ENCODE measurements at regions not wholly inside any gene's neighbourhood (a gene's known extent, or its start where the extent isn't known, plus 50 kb on each side); places are given as distances from the start of the nearest gene placed in this dataset.

DNA sequence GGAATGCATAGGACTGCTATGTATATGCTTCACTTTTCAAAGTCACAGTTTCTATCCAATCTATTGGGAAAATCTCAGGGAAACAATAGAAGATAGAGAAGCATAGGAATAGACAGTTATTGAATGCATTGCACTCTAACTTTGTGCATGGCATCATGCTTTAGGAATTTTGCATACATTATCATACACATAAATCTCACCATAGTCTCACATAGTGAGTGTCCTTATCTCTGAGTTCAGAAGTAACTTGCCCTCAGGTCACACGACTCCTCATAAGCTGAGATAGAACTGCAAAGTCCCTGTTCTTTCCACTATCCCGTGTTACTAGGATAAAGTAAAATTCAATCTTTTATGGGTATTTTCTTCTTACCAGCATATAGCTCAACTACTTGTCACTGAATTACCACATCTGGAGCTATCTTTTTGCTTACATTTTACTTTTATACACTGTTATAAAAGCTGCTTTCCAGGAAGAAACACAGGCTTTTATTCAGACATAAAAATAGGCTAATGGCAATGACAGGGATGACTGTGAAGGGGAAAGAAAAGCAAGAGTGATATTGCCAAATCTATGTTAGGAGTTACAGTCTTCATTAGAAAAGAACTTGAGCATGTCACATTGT lies 666.9 kb downstream of the XIRP2 start:
- intact Hi-C loops (cut with DNase I, micrococcal nuclease), result no loop called here
- CTCF ChIA-PET, result no interaction called here
- no peaks in the 10 kb centered on the region for H3K27me3 ChIP-seq (ENCODE audit: control insufficient read depth in 1 of 2, insufficient read depth in 2 of 2, low read length in 2 of 2)
- ATAC-seq (ENCODE audit: poor library complexity) (no peak), DNase-seq (no peak)
- Mint-ChIP-seq H3K36me3 (ENCODE audit: low read depth) (no peaks in the 10 kb centered on the region), H3K27ac (no peak overlapping the region), H3K4me3 (no peak overlapping the region), H3K4me1 (ENCODE audit: low read depth) (no peaks in the 10 kb centered on the region), H3K9me3 (no peaks in the 10 kb centered on the region), H3K27me3 (no peaks in the 10 kb centered on the region)
- no peak overlapping the region for H3K4me3 ChIP-seq (ENCODE audit: low read length)
- H3K4me1 ChIP-seq (ENCODE audit: insufficient read depth, low read length), result no peaks in the 10 kb centered on the region
- H3K9me3 ChIP-seq (ENCODE audit: control insufficient read depth in 1 of 2, insufficient read depth in 1 of 2, low read length in 2 of 2), result no peaks in the 10 kb centered on the region
- TF ChIP-seq, protein P1, sequence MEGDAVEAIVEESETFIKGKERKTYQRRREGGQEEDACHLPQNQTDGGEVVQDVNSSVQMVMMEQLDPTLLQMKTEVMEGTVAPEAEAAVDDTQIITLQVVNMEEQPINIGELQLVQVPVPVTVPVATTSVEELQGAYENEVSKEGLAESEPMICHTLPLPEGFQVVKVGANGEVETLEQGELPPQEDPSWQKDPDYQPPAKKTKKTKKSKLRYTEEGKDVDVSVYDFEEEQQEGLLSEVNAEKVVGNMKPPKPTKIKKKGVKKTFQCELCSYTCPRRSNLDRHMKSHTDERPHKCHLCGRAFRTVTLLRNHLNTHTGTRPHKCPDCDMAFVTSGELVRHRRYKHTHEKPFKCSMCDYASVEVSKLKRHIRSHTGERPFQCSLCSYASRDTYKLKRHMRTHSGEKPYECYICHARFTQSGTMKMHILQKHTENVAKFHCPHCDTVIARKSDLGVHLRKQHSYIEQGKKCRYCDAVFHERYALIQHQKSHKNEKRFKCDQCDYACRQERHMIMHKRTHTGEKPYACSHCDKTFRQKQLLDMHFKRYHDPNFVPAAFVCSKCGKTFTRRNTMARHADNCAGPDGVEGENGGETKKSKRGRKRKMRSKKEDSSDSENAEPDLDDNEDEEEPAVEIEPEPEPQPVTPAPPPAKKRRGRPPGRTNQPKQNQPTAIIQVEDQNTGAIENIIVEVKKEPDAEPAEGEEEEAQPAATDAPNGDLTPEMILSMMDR (IDR thresholded peaks at IDR 0.05), result no peak
- no peaks in the 10 kb centered on the region for H3K36me3 ChIP-seq (ENCODE audit: insufficient read depth, low read length)
- no peak overlapping the region for H3K27ac ChIP-seq (ENCODE audit: low read depth in 1 of 2, low read length in 2 of 2)
- POLR2A ChIA-PET, result no interaction called here

DNA sequence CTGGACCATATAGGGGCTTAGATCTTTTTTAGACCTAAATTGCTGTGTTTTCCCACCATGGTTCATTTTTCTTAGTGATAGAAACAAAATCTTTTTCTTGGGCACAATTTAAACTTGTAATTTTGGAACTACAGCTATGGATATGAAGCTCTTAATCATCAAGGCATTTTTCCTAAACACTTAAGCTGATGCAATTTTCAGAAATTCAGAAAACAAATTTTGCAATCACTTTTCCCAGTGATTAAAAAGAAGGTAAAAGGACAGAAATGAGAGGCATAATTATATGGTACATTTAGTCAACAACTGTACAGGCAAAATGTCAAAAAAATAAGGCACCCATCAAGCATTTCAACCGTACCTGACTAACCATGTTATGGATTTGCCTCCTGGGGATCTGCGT lies 665.4 kb downstream of the XIRP2 start:
- H3K9me3 Mint-ChIP-seq, result no peaks in the 10 kb centered on the region
- no peak overlapping the region for H3K4me3 Mint-ChIP-seq
- Histone ChIP-seq H3K36me3 (ENCODE audit: insufficient read depth, low read length) (no peaks in the 10 kb centered on the region), H3K27me3 (ENCODE audit: control insufficient read depth in 1 of 2, insufficient read depth in 2 of 2, low read length in 2 of 2) (no peaks in the 10 kb centered on the region), H3K4me1 (ENCODE audit: insufficient read depth, low read length) (no peaks in the 10 kb centered on the region), H3K27ac (ENCODE audit: low read depth in 1 of 2, low read length in 2 of 2) (no peak overlapping the region), H3K9me3 (ENCODE audit: control insufficient read depth in 1 of 2, insufficient read depth in 1 of 2, low read length in 2 of 2) (no peaks in the 10 kb centered on the region), H3K4me3 (ENCODE audit: low read length) (no peak overlapping the region)
- H3K36me3 Mint-ChIP-seq (ENCODE audit: low read depth), result no peaks in the 10 kb centered on the region
- POLR2A ChIA-PET, result no interaction called here
- intact Hi-C loops (cut with DNase I, micrococcal nuclease), result no loop called here
- TF ChIP-seq, protein P1 (IDR thresholded peaks at IDR 0.05), result no peak
- ATAC-seq (ENCODE audit: poor library complexity), result no peak
- CTCF ChIA-PET, result no interaction called here
- no peaks in the 10 kb centered on the region for H3K4me1 Mint-ChIP-seq (ENCODE audit: low read depth)
- DNase-seq, result no peak
- no peaks in the 10 kb centered on the region for H3K27me3 Mint-ChIP-seq
- H3K27ac Mint-ChIP-seq, result no peak overlapping the region

DNA sequence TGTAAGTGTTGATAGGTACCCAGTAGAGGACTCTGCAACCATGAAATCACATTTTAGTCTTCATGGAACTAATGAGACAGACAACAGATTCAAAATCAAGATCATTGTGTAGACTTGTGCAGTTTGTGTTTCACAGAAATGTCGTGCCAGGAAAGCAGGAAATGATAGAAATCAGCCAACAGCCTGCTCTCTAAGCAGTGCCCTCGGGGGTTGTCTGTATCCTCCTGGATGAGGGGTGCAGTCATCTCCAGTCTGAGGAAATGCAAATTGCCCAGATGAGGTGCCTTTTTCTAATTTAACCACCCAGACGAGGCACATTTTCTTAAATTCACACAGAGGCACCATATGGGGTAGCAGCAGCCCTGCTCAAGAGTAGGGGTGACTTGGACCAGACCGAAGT lies 663.1 kb downstream of the XIRP2 start:
- no peaks in the 10 kb centered on the region for H3K4me1 Mint-ChIP-seq (ENCODE audit: low read depth)
- ATAC-seq (ENCODE audit: poor library complexity), result no peak
- Histone ChIP-seq H3K27ac (ENCODE audit: low read depth in 1 of 2, low read length in 2 of 2) (no peak overlapping the region), H3K36me3 (ENCODE audit: insufficient read depth, low read length) (no peaks in the 10 kb centered on the region), H3K9me3 (ENCODE audit: control insufficient read depth in 1 of 2, insufficient read depth in 1 of 2, low read length in 2 of 2) (peaks cover 0 to 3% of the 10 kb centered on the region in 2 experiments), H3K27me3 (ENCODE audit: control insufficient read depth in 1 of 2, insufficient read depth in 2 of 2, low read length in 2 of 2) (no peaks in the 10 kb centered on the region), H3K4me3 (ENCODE audit: low read length) (no peak overlapping the region), H3K4me1 (ENCODE audit: insufficient read depth, low read length) (no peaks in the 10 kb centered on the region)
- no peak overlapping the region for H3K27ac Mint-ChIP-seq
- CTCF ChIA-PET, result no interaction called here
- no peaks in the 10 kb centered on the region for H3K9me3 Mint-ChIP-seq
- POLR2A ChIA-PET, result no interaction called here
- no peaks in the 10 kb centered on the region for H3K36me3 Mint-ChIP-seq (ENCODE audit: low read depth)
- H3K27me3 Mint-ChIP-seq, result no peaks in the 10 kb centered on the region
- DNase-seq, result no peak
- intact Hi-C loops (cut with DNase I, micrococcal nuclease), result no loop called here
- no peak overlapping the region for H3K4me3 Mint-ChIP-seq
- TF ChIP-seq, protein P1 (IDR thresholded peaks at IDR 0.05), result no peak

Data from CD4-positive, alpha-beta T cell (primary cell).